ENCODE measurements at regions not wholly inside any gene's neighbourhood (a gene's known extent, or its start where the extent isn't known, plus 50 kb on each side); places are given as distances from the start of the nearest gene placed in this dataset.

DNA sequence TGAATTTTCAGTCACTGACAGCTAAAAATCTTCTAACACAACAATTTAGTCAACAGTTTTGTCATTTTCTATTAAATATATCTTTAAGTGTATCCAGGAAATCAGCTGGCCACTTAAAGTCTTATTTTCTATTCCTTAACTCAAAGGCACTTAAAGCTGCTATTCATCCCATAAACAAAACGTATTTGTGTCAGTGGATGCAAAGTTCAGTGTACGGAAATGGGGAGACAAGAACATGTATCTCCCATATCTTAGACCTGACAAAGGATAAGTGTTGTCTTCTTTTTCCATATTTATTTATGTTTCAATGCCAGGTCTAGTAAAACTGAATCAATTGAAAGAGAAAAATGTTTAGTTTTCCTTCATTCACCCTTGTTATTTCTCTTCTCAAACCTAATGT is 409.8 kb upstream of the KLHL1 start:
- TF ChIP-seq, protein P1, sequence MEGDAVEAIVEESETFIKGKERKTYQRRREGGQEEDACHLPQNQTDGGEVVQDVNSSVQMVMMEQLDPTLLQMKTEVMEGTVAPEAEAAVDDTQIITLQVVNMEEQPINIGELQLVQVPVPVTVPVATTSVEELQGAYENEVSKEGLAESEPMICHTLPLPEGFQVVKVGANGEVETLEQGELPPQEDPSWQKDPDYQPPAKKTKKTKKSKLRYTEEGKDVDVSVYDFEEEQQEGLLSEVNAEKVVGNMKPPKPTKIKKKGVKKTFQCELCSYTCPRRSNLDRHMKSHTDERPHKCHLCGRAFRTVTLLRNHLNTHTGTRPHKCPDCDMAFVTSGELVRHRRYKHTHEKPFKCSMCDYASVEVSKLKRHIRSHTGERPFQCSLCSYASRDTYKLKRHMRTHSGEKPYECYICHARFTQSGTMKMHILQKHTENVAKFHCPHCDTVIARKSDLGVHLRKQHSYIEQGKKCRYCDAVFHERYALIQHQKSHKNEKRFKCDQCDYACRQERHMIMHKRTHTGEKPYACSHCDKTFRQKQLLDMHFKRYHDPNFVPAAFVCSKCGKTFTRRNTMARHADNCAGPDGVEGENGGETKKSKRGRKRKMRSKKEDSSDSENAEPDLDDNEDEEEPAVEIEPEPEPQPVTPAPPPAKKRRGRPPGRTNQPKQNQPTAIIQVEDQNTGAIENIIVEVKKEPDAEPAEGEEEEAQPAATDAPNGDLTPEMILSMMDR (IDR thresholded peaks at IDR 0.05; ENCODE audit: extremely low read depth in 1 of 2, insufficient read depth in 1 of 2, low read depth in 1 of 2, low read length in 2 of 2), result no peak
- TF ChIP-seq POLR2A (IDR thresholded peaks at IDR 0.05; ENCODE audit: low read depth, low read length), result no peak
- TF ChIP-seq POLR2AphosphoS5 (IDR thresholded peaks at IDR 0.05; ENCODE audit: insufficient read depth, low read depth, low read length), result no peak
- no peak for TF ChIP-seq EZH2 (IDR thresholded peaks at IDR 0.05; ENCODE audit: borderline replicate concordance, low read depth, low read length, severe bottlenecking)
- TF ChIP-seq, protein P2, sequence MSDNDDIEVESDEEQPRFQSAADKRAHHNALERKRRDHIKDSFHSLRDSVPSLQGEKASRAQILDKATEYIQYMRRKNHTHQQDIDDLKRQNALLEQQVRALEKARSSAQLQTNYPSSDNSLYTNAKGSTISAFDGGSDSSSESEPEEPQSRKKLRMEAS (IDR thresholded peaks at IDR 0.05; ENCODE audit: insufficient read depth, insufficient read length), result no peak
- TF ChIP-seq FOS (IDR thresholded peaks at IDR 0.05; ENCODE audit: borderline replicate concordance, insufficient read depth, low read length), result no peak
- no peak for TF ChIP-seq JUN (IDR thresholded peaks at IDR 0.05; ENCODE audit: borderline replicate concordance, insufficient read depth, insufficient read length, low read depth)
- no peak for TF ChIP-seq MYC (IDR thresholded peaks at IDR 0.05; ENCODE audit: low read depth, low read length)
